Right renal cortex interstitium (tissue), 3 donors: ENCODE measurements at regions not wholly inside any gene's neighbourhood (a gene's known extent, or its start where the extent isn't known, plus 50 kb on each side); places are given as distances from the start of the nearest gene placed in this dataset.

Experiments used
- DNase-seq, 3 donors: peaks; one replicate each; pipeline ENCODE4 v3.0.0-alpha.2; 2013; ENCODE audit warnings: low read depth in 3 of 3, low spot score in 2 of 3

DNA sequence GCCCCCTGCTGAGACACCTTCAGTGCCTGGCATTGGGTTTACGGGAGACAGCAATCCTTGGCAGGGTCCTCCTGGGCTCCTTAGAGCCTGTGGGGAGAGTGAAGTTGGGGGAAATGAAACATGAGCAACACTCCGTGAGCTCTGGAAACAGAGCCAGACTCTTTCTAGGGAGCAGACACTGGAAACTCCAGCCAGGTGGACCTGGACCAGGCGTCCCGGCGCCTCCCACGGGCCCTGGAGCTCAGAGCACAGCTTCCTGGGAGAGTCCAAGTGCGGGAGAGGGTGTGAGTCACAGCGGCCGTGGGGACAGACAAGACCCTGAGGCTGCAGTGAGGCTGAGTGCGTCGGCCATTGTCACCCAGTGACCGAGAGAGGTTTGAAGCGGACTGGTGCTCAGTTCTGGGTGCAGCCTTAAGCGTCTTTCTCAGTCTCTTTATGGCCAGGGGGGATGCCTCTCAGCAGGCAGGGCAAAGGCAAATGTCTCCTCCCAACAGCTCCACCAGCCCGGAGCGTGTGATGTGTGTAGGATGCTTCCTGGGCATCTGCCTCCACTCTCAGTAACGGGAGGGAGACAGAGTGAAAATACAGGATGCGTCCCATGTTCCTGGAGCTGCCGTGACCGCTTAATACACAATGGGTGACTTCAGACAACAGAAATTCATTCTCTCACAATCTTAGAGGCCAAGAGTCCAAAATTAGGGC lies 399.2 kb downstream of the SHANK2 start:
- no peak for DNase-seq

DNA sequence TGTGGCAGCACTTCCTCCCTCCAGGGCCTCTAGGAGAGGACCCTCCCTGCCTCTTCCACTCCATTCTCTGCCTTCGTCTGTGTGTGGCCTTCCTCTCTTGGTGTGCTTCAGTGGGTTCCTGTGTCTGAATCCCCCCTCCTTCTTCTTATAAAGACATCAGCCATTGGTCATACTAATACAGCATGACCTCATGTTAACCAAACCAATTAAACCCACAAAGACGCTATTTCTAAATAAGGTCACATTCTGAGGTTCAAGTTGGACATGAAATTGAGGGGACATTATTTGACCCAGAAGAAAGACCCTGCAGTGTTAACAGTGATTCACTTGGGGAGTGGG lies 398.6 kb downstream of the SHANK2 start:
- no peak for DNase-seq

DNA sequence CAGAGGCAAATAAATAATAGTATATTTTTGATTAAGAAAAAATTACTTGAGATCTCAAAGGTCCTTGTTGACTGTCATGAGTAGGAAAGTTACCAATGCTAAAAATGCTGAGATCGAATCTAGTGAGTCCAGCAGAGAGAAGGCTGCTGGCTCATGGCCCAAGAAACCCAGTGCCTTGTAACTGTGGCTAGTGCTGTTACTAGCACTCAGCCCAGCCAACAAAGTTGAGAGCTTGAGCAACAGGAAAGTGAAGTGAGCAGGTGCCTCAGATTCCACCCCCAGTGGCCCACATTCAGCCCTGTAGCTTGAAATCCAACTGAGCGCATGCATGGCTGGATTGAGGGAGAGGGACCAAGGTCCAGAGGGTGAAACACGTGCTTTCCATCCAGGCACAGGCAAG lies 398.2 kb downstream of the SHANK2 start:
- DNase-seq, result no peak

DNA sequence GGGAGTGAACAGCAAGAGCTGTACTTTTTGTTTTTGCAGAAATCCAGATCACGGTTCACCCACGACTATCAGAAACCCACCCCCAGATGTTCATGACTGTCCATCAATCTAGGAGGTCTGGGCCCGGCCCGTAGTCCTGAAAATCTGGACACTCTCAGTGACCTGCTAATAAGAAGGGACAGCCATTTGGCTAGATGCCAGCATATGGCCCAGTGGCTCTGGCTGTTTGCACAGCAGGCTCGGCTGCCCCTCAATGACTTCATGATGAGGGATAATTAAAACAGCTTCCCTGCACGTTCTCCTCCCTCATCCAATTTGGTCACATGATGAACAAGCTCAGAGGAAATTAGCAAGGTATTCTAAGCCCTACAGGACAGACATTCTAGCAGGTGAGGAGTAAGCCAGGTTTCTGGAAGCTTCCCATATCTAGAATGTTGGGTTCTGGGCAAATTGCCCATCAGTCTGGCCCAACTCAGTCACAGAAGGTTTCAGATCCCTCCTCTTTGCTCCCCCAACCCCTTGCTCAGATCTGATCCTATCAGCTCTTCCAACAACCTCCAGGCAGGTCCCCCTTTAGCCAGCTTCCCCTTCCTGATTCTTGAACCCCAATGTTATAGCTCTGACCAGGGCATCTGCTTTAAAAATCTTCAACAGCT lies 397.3 kb downstream of the SHANK2 start:
- DNase-seq, result peak; percentile 29 to 65 (median 47)

DNA sequence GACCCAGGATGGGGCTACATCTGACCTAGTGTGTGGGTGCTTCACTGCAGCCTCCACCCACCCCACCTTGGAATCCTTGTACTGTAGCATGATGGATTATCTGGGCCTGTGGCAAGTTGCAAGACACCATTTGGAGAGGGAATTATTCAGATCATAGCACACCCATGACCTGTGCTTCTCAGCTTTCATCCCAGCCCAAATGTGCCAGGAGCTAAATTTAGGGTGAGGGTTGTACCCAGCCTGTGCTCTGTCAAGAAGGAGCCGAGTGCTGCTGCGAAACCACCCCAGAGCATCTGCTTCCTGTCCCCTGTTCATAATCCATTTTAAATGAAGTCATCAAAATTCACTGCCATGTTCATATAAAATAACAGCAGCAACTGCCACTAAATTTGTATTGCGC lies 394.5 kb downstream of the SHANK2 start:
- DNase-seq, result no peak

DNA sequence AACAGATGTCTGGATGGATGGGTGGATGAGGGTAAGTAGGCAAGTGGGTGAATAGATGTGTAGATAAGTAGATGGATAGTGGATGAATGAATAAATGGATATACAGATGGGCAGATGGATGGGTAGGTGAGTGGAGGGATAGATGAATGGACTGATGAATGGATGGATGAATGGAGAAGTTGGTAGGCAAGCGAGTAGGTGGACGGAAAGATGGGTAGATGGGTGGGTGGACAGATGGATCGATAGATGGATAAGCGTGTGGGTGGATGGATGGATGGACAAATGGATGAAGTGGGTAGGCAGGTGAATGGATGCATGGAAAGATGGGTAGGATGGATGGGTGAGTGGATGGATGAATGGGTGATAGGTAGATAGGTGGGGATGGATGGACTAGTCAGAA lies 393.2 kb downstream of the SHANK2 start:
- DNase-seq, result no peak

DNA sequence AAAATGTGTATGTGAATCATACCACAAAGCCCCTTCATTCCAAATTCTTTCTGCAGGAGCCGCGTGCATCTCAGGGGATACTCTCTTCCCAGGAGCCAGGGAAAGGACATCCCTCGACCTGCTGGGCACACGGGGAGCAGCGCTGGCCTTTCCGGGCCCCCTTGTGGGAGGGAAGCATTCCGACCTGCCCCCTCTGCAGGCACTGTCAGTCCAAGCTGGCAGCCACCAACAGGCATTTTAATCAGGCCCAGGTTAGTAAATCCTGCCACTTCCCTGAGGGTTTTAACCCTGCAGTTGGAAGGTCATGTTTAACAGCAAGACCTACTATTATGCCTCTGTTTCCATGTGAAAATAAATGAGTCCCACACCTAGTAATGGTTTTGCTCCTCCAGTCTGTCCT lies 391.5 kb downstream of the SHANK2 start:
- no peak for DNase-seq

DNA sequence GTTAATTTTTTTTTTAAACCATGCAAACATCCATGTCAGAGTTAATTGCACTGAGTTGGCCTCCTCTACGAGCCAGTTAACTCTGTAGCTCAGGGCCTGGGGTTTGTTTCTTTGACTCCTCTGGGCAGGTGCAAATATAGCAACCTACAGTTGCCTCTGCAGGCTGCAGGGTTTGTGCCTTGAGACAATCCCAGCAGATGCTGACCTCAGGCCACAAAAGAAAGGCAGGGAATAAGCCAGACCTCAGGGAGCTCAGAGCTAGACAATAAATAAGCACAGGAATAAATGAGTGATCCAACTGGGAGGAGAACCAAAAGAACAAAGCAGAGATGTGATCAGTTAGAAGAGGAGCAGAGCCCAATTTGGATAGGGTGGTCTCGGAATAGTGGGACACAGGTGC lies 390.8 kb downstream of the SHANK2 start:
- no peak for DNase-seq

DNA sequence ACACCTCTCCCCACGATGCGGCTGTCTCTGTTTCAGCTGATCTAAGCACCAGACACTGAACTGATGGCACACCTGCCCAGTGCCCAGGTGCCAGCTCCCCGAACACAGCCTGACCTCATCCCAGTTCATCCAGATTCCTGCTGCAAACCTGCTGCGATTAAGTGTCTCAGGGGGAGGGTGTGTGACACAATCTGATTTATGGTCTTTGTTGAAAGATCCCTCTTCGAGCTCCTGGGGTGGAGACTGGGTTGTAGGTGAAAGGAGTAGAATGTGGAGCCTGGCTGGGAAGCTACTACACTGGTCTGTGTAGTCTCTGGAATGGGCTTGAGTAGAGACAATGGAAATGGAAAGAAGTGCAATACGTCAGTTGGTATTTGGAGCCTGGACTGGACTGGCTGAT lies 390.3 kb downstream of the SHANK2 start:
- no peak for DNase-seq

DNA sequence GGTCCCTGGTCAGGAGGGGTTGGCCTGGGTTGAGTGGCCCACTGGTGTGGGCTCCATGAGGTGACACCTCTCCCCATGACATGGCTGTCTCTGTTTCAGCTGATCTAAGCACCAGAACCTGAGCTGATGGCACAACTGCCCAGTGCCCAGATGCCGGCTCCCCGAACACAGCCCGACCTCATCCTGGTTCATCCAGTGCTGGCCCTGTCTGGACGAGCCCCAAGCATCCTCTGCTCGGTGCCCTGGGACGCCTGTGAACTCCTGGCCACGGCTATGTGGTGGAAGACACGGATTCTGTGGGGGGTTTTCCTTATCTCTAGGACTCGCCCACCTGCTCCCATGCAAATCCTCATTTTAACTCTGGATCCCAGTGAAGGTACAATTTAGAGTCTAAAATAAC lies 389.2 kb downstream of the SHANK2 start:
- no peak for DNase-seq

DNA sequence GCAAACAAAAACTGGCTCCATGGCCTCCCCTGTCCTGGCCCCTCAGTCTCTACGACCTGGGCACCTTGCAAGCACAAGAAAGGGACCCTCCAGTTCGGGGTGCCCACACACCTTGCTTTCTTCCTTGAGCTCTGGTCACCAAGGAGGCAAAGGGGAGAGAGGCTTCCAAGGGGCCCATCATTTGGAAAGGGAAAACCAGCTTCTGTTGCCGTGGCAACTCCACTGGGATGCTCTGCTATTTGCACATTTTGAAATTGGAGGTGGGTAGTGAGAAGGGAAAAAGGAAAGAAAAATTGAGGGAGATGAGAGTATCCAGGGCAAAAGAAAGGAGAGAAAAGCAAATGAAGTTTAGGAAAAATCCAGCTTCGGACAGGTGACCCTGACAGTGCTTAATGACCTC lies 388.4 kb downstream of the SHANK2 start:
- no peak for DNase-seq

DNA sequence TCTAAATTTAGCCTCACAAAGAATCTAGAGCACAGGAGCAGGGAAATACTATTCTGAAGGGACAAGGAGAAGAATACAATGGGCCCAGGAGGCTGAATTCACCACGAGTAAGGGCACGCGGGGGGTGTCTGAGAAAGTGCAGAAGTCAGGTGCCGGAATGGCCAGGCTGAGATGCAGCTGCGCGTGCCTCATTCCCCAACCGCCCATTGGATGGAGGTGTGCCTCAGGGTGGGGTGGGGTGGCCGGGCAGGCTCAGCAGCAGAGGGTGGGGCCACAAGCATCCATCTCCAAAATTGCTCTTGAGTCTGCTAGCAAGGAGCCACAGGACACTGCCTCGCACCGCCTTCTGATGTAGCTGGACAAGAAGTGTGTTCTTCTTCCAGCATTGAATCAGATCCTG lies 387.0 kb downstream of the SHANK2 start:
- DNase-seq, result no peak

DNA sequence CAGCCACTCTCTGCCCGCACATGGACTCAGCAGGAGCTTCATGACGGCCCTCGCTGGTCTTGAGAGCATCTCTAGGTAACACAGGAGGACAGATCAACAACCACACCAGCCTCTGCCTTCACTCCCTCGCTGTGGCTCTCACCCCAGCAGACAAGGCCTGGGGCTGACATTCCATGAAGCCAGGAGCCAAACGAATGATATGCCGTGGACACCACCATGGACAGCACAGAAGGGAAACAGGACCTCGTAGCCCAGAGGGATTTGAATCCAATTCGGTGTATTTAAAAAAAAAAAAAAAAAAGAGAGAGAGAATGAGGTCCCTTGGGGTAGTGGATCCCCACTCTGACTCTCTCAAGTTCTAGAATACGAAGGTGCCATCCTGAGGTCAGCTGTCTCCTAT lies 385.5 kb downstream of the SHANK2 start:
- no peak for DNase-seq

DNA sequence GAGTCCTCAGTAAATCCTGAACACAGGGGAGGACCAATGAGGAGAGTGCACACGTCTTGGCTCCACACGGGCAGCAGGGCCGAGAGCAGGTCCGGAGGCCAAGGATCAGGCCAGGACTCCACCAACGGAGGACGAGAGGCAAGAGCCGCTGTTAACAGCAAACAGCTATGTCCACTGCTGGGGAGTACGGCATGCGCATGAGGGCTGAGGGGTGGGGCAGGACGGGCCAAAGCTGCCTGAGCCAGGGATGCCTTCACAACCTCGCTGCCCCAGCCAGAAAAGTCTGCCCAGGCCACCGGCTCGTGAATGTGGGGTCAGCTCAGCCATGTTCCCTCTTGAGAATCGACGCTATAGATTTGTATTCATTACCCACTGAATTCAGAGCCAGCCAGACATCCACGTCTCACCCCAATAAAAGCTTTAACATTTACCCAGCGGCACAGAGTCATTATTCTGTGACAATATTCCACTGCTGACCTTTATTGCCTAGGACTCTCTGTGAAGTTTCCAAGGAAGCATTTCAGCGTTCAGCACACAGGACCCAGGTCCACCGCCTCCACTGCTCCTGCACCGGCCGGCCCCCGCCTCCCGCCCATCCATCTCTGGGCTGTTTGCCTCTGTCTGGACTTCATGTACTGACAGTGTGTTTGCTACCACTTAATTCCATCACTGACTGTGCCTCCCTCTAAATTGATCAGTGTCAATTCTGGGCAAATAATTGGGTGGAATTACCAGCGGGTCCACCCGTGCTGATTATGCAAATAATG lies 384.9 kb downstream of the SHANK2 start:
- no peak for DNase-seq

DNA sequence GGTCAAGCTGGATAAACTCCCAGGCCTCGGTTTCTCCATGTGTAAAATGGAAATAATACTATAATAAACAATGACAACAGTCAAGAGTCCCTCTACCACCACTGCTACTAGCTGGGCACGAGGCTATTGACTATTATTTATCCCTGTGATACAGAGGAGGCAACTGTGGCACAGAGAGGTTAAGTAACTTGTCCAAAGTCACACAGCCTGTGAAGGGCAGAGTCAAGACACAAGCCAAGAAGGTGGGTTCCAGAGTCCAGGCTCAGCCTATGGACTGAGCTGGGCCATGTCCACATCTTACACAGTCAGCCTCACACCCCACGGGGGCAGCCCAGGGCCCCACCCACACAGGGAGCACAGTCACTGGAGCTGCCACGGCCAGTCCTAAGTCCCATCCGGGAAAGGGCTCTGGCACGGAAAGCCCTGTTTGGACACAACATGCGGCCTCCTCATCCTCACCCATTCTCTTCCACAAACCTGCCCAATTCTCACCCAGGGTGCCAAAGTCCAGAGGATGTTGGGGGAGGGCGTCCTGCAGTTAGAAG lies 384.0 kb downstream of the SHANK2 start:
- no peak for DNase-seq

DNA sequence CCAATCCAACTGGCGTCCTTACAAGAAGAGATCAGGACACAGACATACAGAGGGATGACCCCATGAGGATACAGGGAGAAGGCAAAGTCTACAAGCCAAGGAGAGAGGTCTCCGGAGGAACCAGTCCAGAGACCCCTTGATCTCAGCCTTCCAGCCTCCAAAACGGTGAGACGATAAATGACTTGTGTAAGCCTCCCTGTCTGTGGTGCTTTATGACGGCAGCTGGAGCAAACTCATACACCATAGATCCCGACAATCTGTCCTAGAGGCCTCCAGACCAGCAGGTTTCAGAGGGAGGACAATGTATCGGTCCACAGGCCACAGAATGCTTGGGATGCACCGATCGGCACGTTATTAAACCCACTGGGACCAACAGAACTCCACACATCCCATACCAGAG lies 383.3 kb downstream of the SHANK2 start:
- DNase-seq, result no peak

DNA sequence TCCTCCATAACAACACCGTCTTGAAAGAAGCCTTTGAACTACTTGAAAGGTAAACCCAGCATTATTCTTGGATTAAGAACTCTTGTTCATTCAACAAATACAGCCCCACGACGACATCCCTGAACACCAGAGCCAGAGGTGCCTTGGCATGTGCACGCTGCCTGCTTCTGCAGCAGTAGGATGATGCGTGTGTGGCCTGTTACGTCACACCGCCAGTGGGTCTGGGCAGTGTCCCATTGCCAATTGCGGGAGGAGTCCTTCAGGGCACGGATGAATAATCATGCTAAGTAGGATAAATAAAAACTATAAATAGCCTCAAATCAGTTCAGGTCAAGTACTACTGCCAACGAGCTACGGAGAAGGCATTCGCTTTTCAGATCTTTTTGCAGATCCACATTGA lies 380.5 kb downstream of the SHANK2 start:
- no peak for DNase-seq

DNA sequence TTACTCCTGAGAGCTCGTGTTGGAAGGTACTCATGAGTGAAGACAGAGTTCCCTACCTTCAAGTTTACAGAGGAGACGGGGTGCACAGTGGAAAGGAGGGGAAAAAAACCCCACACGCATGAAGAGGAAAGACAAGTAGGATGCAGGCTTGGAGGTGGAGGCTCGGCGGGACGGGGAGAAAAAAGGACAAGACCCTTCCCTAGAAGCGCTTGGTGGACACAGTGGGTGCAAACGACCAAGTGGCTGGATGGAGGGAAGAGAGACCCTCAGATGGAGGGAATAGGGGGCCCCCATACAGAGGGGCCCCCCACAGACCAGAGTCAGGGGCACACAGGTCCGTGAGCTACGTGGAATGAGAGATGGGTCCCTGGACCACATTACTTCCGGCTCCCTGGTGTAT lies 380.1 kb downstream of the SHANK2 start:
- no peak for DNase-seq

DNA sequence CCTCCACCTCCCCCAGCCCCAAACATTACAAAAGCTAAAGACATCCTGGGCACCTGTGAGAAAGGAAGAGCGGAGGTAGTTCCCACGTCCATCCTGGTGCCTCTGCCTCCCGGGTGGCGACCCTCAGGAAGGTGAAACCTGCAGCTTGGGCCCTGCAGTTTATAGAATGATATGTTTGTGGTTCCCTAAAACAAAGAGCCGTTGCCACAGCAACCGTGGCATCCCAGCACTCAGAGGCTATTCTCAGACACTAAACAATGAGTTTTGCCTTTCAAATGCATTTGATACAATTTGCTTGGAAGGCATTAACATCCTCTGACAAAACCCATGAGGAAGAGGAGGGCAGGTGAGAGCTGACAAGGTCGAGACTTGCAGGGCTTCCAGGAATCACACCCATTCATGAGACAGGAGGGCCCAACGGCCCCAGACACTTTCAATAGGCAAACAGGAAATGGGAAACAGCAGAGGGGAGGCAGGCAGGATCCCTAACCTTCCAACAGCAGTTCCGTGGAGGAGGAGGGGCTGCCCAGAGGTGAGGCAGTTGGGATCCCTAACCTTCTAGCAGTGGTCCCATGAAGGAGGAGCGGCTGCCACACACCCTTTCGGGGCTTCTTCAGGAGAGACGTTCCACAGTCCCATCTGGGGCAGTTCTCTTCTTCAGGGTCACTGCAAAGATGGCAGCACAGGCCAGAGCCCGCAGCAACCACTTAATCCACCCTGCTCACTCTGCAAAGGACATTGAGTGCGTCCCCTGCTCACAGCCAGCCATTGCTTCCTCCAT lies 379.2 kb downstream of the SHANK2 start:
- DNase-seq, result no peak

DNA sequence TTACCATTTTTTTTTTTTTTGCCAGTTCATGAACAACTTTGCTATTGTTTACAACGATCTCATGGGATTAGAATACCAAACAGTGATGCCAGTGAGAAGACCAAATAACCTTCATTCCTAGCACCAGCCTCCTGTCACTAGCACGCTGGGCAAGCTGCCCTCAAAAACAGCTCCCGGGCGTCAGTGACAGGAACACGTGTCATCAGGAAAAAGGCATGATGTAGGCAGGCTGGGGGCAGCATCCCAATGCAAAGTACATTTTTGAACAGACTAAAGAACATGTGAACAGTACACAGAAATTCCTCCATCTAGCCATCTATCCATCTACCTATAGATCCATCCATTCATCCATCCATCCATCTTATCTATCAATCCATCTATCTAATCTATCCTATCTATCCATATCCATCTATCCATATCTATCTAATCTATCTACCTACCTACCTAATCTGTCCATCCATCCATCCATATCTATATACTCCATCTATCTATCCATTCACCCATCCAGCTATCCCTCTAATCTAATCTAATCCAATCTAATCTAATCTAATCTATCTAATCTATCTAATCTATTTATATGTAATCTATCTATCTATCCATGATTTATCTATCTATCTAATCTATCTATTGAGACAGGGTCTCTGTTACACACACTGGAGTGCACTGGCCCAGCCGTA lies 378.5 kb downstream of the SHANK2 start:
- DNase-seq, result no peak

DNA sequence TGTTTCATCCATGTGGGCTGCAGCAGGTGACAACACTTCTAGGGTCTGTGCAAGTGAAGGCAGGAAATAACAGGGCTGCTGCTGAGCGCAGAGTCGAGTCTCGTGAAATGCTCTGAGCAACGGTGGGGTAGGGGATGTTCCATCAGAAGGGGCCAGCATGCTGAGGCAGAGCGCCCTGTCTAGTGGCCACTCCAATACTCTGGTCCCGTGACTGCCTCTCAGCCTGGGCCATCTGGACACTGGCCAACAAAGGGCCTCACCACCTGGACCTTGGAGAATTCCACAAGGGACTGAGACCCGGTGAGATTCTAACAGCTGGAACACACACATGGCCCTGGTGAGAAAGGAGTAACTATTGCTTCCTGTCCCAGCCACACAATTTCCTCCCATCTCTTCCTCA lies 375.7 kb downstream of the SHANK2 start:
- DNase-seq, result no peak
